Stimulated activated memory B cell treated with anti-CD40 and anti-IgM and Interleukin-4, amounts not matched to agents 10 μg/mL and 1 μg/mL and 100 μg/mL, for 72 hours (primary cell): ENCODE measurements at regions not wholly inside any gene's neighbourhood (a gene's known extent, or its start where the extent isn't known, plus 50 kb on each side); places are given as distances from the start of the nearest gene placed in this dataset.

Source experiments
- ATAC-seq: fragments of 150-1000 bp; cut with Tn5 transposase; 2 replicates; pipeline ENCODE4 v1.10.0; 2021
- H3K27ac Mint-ChIP-seq: one replicate; pipeline ENCODE4 v1.8.0; 2022; ENCODE audit warnings: mild to moderate bottlenecking, mixed read lengths
- H3K27me3 Mint-ChIP-seq: one replicate; pipeline ENCODE4 v1.8.0; 2022; ENCODE audit warnings: mixed read lengths
- H3K36me3 Mint-ChIP-seq: one replicate; pipeline ENCODE4 v1.8.0; 2022; ENCODE audit warnings: mixed read lengths
- H3K4me1 Mint-ChIP-seq: one replicate; pipeline ENCODE4 v1.8.0; 2022; ENCODE audit warnings: mixed read lengths
- H3K4me3 Mint-ChIP-seq: one replicate; pipeline ENCODE4 v1.8.0; 2022; ENCODE audit warnings: mild to moderate bottlenecking, moderate library complexity, mixed read lengths
- H3K9me3 Mint-ChIP-seq: one replicate; pipeline ENCODE4 v1.8.0; 2022; ENCODE audit warnings: mixed read lengths

- H3K4me1 Mint-ChIP-seq = no peaks in the 10 kb centered on the region
- H3K27ac Mint-ChIP-seq = no peak overlapping the region
- ATAC-seq = no peak
- no peaks in the 10 kb centered on the region for H3K36me3 Mint-ChIP-seq
- no peak overlapping the region for H3K4me3 Mint-ChIP-seq
- no peaks in the 10 kb centered on the region for H3K9me3 Mint-ChIP-seq
- peaks cover 56% of the 10 kb centered on the region for H3K27me3 Mint-ChIP-seq
These were observed 75.6 kb upstream of the WSCD2 start for GRCh38 chr12:108053512-108053911.

GRCh38 chr12:108054496-108054895, 74.6 kb upstream of the WSCD2 start:
- H3K9me3 Mint-ChIP-seq = no peaks in the 10 kb centered on the region
- H3K27me3 Mint-ChIP-seq = peaks cover 57% of the 10 kb centered on the region
- no peak overlapping the region for H3K4me3 Mint-ChIP-seq
- no peak overlapping the region for H3K27ac Mint-ChIP-seq
- no peaks in the 10 kb centered on the region for H3K4me1 Mint-ChIP-seq
- no peak for ATAC-seq
- H3K36me3 Mint-ChIP-seq = no peaks in the 10 kb centered on the region

GRCh38 chr12:108055141-108055540, 73.9 kb upstream of the WSCD2 start:
- H3K4me1 Mint-ChIP-seq = no peaks in the 10 kb centered on the region
- peaks cover 57% of the 10 kb centered on the region for H3K27me3 Mint-ChIP-seq
- H3K9me3 Mint-ChIP-seq = no peaks in the 10 kb centered on the region
- H3K36me3 Mint-ChIP-seq = no peaks in the 10 kb centered on the region
- no peak for ATAC-seq
- H3K4me3 Mint-ChIP-seq = no peak overlapping the region
- H3K27ac Mint-ChIP-seq = no peak overlapping the region

- peaks cover 57% of the 10 kb centered on the region for H3K27me3 Mint-ChIP-seq
- H3K27ac Mint-ChIP-seq = no peak overlapping the region
- no peaks in the 10 kb centered on the region for H3K36me3 Mint-ChIP-seq
- no peaks in the 10 kb centered on the region for H3K9me3 Mint-ChIP-seq
- H3K4me3 Mint-ChIP-seq = no peak overlapping the region
- H3K4me1 Mint-ChIP-seq = no peaks in the 10 kb centered on the region
- ATAC-seq = no peak
These were observed 69.0 kb upstream of the WSCD2 start for GRCh38 chr12:108060067-108060466.

- Mint-ChIP-seq H3K4me3 (no peak overlapping the region), H3K9me3 (no peaks in the 10 kb centered on the region), H3K27ac (no peak overlapping the region), H3K27me3 (peaks cover 53% of the 10 kb centered on the region), H3K4me1 (no peaks in the 10 kb centered on the region), H3K36me3 (no peaks in the 10 kb centered on the region)
- no peak for ATAC-seq
These were observed 68.2 kb upstream of the WSCD2 start for GRCh38 chr12:108060903-108061302.

- no peak overlapping the region for H3K4me3 Mint-ChIP-seq
- no peak for ATAC-seq
- H3K4me1 Mint-ChIP-seq = no peaks in the 10 kb centered on the region
- H3K9me3 Mint-ChIP-seq = no peaks in the 10 kb centered on the region
- H3K27ac Mint-ChIP-seq = no peak overlapping the region
- H3K36me3 Mint-ChIP-seq = no peaks in the 10 kb centered on the region
- H3K27me3 Mint-ChIP-seq = peaks cover 37% of the 10 kb centered on the region
These were observed 65.9 kb upstream of the WSCD2 start for GRCh38 chr12:108063192-108063591.

- Mint-ChIP-seq H3K4me1 (no peaks in the 10 kb centered on the region), H3K4me3 (no peak overlapping the region), H3K36me3 (no peaks in the 10 kb centered on the region), H3K27me3 (peaks cover 47% of the 10 kb centered on the region), H3K27ac (no peak overlapping the region), H3K9me3 (no peaks in the 10 kb centered on the region)
- ATAC-seq = no peak
These were observed 64.0 kb upstream of the WSCD2 start for GRCh38 chr12:108065069-108065468.

GRCh38 chr12:108066583-108067577, 62.2 kb upstream of the WSCD2 start:
- peaks cover 49% of the 10 kb centered on the region for H3K27me3 Mint-ChIP-seq
- H3K4me1 Mint-ChIP-seq = no peaks in the 10 kb centered on the region
- ATAC-seq = no peak
- no peaks in the 10 kb centered on the region for H3K9me3 Mint-ChIP-seq
- no peaks in the 10 kb centered on the region for H3K36me3 Mint-ChIP-seq
- no peak overlapping the region for H3K27ac Mint-ChIP-seq
- H3K4me3 Mint-ChIP-seq = no peak overlapping the region

- Mint-ChIP-seq H3K27ac (no peak overlapping the region), H3K4me1 (no peaks in the 10 kb centered on the region), H3K9me3 (no peaks in the 10 kb centered on the region), H3K36me3 (no peaks in the 10 kb centered on the region), H3K4me3 (no peak overlapping the region), H3K27me3 (peaks cover 34% of the 10 kb centered on the region)
- no peak for ATAC-seq
These were observed 59.4 kb upstream of the WSCD2 start for GRCh38 chr12:108069651-108070165.

- no peak for ATAC-seq
- no peak overlapping the region for H3K4me3 Mint-ChIP-seq
- no peaks in the 10 kb centered on the region for H3K36me3 Mint-ChIP-seq
- peaks cover 36% of the 10 kb centered on the region for H3K27me3 Mint-ChIP-seq
- no peaks in the 10 kb centered on the region for H3K4me1 Mint-ChIP-seq
- H3K9me3 Mint-ChIP-seq = no peaks in the 10 kb centered on the region
- no peak overlapping the region for H3K27ac Mint-ChIP-seq
These were observed 53.5 kb upstream of the WSCD2 start for GRCh38 chr12:108075561-108075960.

GRCh38 chr12:108076556-108076955, 52.5 kb upstream of the WSCD2 start:
- no peak overlapping the region for H3K4me3 Mint-ChIP-seq
- H3K27me3 Mint-ChIP-seq = peaks cover 39% of the 10 kb centered on the region
- no peaks in the 10 kb centered on the region for H3K4me1 Mint-ChIP-seq
- ATAC-seq = no peak
- H3K9me3 Mint-ChIP-seq = no peaks in the 10 kb centered on the region
- H3K36me3 Mint-ChIP-seq = no peaks in the 10 kb centered on the region
- no peak overlapping the region for H3K27ac Mint-ChIP-seq

GRCh38 chr12:108078428-108078827, 50.7 kb upstream of the WSCD2 start:
- H3K4me3 Mint-ChIP-seq = no peak overlapping the region
- H3K27ac Mint-ChIP-seq = no peak overlapping the region
- H3K27me3 Mint-ChIP-seq = peaks cover 41% of the 10 kb centered on the region
- no peak for ATAC-seq
- H3K9me3 Mint-ChIP-seq = no peaks in the 10 kb centered on the region
- H3K4me1 Mint-ChIP-seq = no peaks in the 10 kb centered on the region
- no peaks in the 10 kb centered on the region for H3K36me3 Mint-ChIP-seq
